ENCODE measurements at regions not wholly inside any gene's neighbourhood (a gene's known extent, or its start where the extent isn't known, plus 50 kb on each side); places are given as distances from the start of the nearest gene placed in this dataset.

GRCh38 chr13:87384099-87384498, 287.1 kb upstream of the SLITRK5 start:
- Histone ChIP-seq H3K4me3 (ENCODE audit: low read depth, low read length) (no peak overlapping the region), H3K27me3 (ENCODE audit: control insufficient read depth, insufficient read depth, low read length) (no peaks in the 10 kb centered on the region), H3K9me3 (ENCODE audit: control insufficient read depth, insufficient read depth, low read length) (no peaks in the 10 kb centered on the region), H3K27ac (ENCODE audit: low read depth, low read length) (no peak overlapping the region)
- ChIA-PET CTCF (no interaction called here), POLR2A (no interaction called here)
- DNase-seq (ENCODE audit: low read depth, low spot score): no peak
- TF ChIP-seq CTCF (IDR thresholded peaks at IDR 0.05; ENCODE audit: low read depth, low read length): no peak

- Histone ChIP-seq H3K27me3 (ENCODE audit: control insufficient read depth, insufficient read depth, low read length) (no peaks in the 10 kb centered on the region), H3K4me3 (ENCODE audit: low read depth, low read length) (no peak overlapping the region), H3K9me3 (ENCODE audit: control insufficient read depth, insufficient read depth, low read length) (no peaks in the 10 kb centered on the region), H3K27ac (ENCODE audit: low read depth, low read length) (no peak overlapping the region)
- CTCF ChIA-PET: no interaction called here
- no peak for TF ChIP-seq CTCF (IDR thresholded peaks at IDR 0.05; ENCODE audit: low read depth, low read length)
- DNase-seq (ENCODE audit: low read depth, low spot score): no peak
- POLR2A ChIA-PET: no interaction called here
Observed at GRCh38 chr13:87393358-87393757, 277.8 kb upstream of the SLITRK5 start.

- POLR2A ChIA-PET: no interaction called here
- H3K9me3 ChIP-seq (ENCODE audit: control insufficient read depth, insufficient read depth, low read length): no peaks in the 10 kb centered on the region
- TF ChIP-seq CTCF (IDR thresholded peaks at IDR 0.05; ENCODE audit: low read depth, low read length): no peak
- no peaks in the 10 kb centered on the region for H3K27me3 ChIP-seq (ENCODE audit: control insufficient read depth, insufficient read depth, low read length)
- H3K4me3 ChIP-seq (ENCODE audit: low read depth, low read length): no peak overlapping the region
- CTCF ChIA-PET: no interaction called here
- H3K27ac ChIP-seq (ENCODE audit: low read depth, low read length): no peak overlapping the region
- no peak for DNase-seq (ENCODE audit: low read depth, low spot score)
Observed at GRCh38 chr13:87398047-87398446, 273.1 kb upstream of the SLITRK5 start.

- Histone ChIP-seq H3K27me3 (ENCODE audit: control insufficient read depth, insufficient read depth, low read length) (no peaks in the 10 kb centered on the region), H3K27ac (ENCODE audit: low read depth, low read length) (no peak overlapping the region), H3K4me3 (ENCODE audit: low read depth, low read length) (no peak overlapping the region), H3K9me3 (ENCODE audit: control insufficient read depth, insufficient read depth, low read length) (no peaks in the 10 kb centered on the region)
- TF ChIP-seq CTCF (IDR thresholded peaks at IDR 0.05; ENCODE audit: low read depth, low read length): no peak
- POLR2A ChIA-PET: no interaction called here
- CTCF ChIA-PET: no interaction called here
- no peak for DNase-seq (ENCODE audit: low read depth, low spot score)
Observed at GRCh38 chr13:87403748-87404432, 267.3 kb upstream of the SLITRK5 start.

- ChIA-PET CTCF (no interaction called here), POLR2A (no interaction called here)
- Histone ChIP-seq H3K4me3 (ENCODE audit: low read depth, low read length) (no peak overlapping the region), H3K27me3 (ENCODE audit: control insufficient read depth, insufficient read depth, low read length) (no peaks in the 10 kb centered on the region), H3K27ac (ENCODE audit: low read depth, low read length) (no peak overlapping the region), H3K9me3 (ENCODE audit: control insufficient read depth, insufficient read depth, low read length) (no peaks in the 10 kb centered on the region)
- DNase-seq (ENCODE audit: low read depth, low spot score): no peak
- no peak for TF ChIP-seq CTCF (IDR thresholded peaks at IDR 0.05; ENCODE audit: low read depth, low read length)
Observed at GRCh38 chr13:87426742-87427141, 244.4 kb upstream of the SLITRK5 start.
